IPS DF 4.7 (cell line): ENCODE measurements at regions not wholly inside any gene's neighbourhood (a gene's known extent, or its start where the extent isn't known, plus 50 kb on each side); places are given as distances from the start of the nearest gene placed in this dataset.
"Not testable (repeated sequence)": the region's sequence is repeated elsewhere in the genome, so short reads cannot be mapped to it uniquely, and the experiment has no call there.

Experiments
- DNase-seq: peaks from one replicate; pipeline ENCODE4 v3.0.0-alpha.2; 2013; ENCODE audit warnings: low spot score; ENCODE audit errors: extremely low read depth

DNA sequence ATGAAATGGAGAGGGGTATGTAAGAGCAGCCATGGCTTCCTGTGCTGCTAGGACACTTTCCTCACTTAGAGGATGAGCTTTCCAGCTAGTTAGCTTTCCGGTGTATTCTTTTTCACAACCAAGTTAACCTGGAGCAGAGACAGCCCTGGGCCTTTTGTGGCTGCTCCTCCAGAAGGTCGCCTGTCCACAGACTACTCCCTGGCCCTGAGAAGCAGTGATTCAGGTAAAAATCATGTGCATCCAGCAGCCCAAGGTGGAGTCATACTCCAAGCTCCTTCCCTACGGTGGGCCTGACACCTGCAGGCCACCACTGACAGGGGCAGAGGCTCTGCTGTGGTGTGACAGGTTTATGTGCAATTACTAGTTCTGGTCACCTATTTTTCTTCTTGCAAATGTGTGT, 187.2 kb downstream of the ANKRD30B start:
- DNase-seq, result no peak

DNA sequence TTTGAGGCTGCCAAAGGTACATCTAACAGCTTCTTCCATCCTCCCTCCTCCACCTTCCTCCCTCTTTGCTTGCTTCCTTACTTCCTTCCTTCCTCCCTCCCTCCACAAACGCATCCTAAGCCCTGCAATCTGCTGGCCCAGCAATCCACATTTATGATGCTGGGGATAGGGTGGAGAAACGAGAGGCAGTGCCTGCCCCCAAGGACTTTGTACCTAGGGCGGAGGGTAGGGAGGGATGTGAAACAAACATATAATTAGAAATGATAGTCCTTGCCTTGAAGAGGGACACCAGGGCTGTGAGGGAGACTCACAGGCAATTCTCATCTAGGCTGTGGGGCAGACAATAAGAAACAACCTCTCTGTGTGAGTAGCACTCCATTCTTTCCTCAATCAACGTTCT, 188.3 kb downstream of the ANKRD30B start:
- DNase-seq, result no peak

DNA sequence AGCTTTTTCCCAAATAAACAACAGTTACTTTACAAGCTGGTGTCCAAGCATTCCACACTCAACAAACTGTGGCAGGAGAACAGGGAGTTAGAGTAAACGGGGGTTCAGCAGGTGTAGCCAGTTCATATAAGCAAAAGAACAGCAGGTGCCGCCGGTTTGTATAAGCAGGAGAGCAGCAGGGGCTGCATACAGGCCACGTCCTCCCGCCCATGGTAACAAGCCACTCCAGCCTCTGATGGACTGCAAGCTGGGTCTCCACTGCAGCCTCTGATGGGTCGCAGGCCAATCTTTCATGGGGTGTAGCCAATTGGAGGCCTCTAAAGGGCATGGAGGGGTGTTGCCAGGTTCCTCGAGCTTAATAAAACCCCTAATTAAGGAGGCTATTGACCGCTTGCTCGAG, 189.3 kb downstream of the ANKRD30B start:
- no peak for DNase-seq

DNA sequence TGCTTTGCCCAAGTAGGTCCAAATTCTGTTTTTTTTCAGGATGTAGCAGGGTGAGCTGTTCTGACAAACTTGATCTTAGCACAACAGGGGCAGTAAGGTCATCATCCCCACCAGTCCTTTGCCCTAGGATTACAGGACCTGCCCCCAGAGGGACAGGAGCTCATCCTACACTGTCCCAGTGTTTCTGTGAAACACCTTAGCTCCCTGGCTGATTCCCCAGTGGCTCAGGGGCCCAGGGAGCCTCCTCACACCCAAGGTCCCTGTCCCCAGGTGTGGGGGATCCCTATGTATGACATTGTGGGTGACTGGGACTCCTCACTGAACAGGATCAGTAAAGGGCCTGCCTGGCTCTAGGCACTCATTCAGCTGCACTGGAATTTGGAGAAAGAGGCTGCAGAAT, 191.2 kb downstream of the ANKRD30B start:
- DNase-seq, result no peak

DNA sequence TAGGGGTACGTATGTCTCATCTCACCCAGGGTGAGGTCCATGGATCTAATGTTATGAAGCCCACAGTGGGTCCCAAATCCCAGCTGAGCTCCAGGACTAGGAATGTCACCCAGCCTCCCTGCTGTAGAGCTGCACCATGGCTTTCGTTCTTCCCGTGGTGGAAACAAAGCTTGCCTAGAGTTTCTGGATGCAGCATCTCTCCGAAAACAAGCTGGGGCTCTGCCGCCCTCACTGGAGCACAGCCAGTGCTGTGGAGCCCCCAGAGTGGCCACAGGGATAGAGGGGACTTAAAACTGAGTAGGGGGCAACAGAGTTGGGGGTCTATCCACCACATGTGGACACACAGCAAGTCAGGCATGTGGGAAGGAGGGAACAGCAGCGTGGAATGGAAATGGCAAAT, 192.1 kb downstream of the ANKRD30B start:
- DNase-seq, result not testable (repeated sequence)

DNA sequence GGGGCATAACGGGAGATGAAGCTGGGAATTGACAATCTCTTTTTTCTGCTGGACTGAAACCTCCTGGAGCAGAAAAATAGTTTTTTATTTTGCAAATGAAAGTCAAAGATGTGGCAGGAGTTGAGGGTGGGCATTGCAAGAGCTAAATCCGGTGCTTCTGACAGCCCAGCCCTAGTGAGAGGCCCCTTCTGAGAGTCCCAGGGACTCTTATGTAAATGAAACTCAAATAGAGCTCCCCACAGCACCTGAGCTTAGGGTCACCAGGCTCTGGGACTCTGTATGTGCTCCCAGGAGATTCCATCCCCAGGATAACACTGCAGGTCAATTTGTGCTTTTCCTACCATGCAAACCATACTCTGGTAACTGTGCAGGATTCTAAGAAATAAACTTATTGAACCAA, 192.8 kb downstream of the ANKRD30B start:
- DNase-seq, result no peak

DNA sequence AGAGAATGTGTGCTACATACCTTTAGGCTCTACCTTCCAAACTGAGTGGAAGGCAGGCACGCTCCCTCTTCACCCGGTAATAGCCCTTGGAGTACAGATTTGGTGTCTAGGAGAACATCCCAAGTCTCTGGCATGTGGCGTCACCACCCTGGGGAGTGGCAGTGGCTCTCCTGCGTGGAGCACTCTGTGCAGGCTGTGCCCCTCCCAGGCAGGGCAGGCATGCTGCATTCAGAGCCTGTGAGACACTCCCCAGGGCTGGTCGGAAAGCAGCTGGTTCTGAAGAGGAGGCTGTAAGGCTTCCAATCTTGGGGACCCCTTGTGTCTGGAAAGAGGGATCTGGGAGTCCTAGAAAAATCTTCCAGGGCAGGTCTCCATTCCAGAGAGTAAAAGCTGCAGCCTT, 193.3 kb downstream of the ANKRD30B start:
- no peak for DNase-seq

DNA sequence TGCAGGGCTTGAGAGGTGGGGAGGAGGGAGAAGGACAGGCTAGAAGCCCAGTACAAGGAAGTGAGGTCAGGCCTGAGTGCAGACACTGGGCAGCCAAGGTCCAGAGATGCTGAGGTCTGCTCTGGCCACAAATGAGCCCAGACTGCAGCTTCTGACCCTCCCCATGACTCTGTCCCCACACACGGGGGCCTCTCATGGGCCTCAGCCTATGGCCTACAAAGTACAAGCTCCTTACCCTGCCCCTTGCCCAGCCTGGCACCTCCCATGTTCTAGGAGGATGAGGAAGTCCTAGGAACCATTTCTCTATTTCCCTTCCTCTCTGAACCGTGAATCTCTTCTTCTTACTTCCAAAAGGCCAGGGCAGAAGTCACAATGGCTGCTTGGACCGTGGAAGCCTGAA, 193.8 kb downstream of the ANKRD30B start:
- DNase-seq, result no peak

DNA sequence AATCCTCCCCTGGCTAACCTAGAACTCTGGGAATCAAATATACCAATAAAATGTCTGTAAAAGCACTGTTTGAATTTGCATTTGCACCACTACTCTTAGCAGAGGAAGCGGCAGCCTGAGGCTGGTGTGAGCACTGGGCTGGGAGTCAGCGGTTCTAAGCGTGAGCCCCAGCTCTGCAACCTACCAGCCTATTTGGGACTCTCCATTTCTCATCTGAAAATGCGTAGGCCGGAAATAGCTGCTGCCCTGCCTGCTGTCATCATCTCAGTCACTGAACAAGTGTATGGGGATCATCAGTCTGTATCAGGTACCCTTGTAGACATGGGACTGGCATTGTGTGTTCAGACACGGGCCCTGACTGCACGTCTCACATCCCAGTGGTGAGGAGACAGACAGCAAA, 194.3 kb downstream of the ANKRD30B start:
- DNase-seq, result no peak

DNA sequence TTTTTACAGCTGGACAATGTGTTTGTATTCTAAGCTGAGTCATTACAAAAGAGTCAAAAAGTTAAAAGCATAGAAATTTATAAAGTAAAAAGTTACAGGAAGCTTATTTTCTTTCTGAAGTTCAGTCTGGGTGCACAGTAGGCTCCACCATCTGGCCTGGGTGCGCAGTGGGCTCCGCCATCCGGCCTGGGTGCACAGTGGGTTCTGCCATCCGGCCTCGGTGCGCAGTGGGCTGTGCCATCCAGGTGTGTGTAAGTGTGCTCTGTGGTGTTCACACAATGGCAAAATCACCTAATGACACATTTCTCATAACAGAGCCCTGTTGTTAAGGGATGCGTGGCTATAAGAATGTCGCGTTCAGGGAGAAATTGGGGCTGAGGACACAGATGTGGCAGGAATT, 195.5 kb downstream of the ANKRD30B start:
- no peak for DNase-seq

DNA sequence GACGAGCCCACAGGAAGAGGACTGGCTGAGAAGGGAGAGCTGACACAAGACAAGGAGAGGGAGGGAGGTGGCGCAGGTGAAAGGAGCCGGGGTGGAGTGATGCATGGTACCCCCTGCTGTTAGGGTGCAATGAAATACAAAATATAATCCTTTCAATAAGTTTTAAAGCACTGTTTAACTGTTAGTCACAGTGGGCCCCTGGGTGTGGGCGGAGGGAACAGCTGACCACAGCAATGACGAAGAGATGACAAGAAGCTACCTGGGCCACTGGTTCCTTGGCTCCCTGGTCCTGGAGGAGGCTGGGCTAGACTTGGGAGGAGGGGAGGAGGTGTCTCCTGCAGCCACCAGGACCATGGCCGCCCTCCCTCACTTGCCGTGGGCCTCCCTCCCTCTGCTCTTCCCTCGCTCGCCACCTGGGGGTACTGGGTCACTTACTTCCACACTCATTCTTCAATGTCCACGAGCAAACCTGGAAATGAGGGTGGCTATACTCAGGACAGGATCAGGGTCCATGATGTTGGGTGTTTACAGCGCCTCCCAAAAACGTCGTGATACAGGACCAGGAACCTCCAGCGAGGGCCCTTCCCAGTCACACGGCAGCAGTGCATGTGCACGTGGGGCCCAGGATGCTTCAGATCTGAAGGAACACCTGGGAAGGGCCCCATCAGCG, 196.1 kb downstream of the ANKRD30B start:
- DNase-seq, result no peak

DNA sequence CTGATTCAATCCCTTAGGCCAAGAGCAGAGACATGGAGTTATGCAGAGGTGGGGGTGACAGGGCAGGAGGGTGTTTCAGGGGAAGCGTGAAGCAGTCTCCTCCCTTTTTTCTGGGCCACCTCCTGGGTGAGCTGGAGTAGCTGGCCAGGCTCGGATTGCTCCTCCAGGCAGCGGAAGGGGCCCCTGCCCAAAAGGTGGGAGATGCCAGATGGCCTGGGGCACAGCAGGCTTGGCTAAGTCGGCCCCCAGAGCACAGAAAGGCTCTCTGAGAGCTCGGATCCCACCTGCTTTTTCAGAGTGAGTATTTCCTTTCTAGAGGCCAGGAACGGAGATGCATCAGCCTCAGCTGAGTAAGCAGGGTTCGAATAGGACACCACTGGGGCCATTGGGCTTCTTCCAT, 196.9 kb downstream of the ANKRD30B start:
- no peak for DNase-seq

DNA sequence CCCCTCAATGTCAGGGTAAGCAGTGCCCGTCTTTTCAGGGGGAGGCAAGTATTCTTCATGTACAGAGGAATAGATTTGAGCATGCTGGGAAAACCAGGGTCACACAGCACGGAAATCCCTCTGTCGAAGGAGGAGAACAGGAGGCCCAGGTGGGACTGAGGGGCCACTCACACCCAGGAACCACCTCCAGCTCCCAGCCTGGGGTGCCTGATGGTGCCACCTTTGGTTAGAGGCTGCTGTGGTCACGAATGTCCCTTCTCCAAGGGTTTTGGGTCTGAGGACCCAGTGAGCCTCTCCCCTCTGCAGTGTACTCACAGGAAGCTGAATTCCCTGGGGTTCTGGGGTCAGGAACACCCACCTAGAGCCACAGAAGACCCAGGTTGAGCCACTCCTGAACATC, 197.3 kb downstream of the ANKRD30B start:
- DNase-seq, result no peak

DNA sequence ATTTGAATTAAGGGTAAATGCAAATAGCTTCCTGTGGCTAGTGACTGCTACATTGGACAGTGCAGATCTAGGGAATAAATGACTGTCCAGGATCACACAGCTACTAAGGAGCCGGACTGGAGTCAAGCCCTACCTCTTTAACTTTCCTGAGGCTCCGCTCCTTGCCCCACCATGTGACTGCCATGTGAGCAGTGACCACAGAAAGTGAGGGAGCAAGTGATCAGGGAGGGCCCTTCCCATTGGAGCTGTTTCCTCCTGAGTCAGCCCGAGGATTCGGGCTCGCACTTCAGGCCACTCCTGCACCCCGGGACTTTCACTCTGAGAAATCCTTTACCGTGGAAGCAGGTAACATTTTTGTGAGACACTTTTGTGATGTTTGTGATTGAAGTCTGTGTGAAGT, 198.0 kb downstream of the ANKRD30B start:
- DNase-seq, result no peak

DNA sequence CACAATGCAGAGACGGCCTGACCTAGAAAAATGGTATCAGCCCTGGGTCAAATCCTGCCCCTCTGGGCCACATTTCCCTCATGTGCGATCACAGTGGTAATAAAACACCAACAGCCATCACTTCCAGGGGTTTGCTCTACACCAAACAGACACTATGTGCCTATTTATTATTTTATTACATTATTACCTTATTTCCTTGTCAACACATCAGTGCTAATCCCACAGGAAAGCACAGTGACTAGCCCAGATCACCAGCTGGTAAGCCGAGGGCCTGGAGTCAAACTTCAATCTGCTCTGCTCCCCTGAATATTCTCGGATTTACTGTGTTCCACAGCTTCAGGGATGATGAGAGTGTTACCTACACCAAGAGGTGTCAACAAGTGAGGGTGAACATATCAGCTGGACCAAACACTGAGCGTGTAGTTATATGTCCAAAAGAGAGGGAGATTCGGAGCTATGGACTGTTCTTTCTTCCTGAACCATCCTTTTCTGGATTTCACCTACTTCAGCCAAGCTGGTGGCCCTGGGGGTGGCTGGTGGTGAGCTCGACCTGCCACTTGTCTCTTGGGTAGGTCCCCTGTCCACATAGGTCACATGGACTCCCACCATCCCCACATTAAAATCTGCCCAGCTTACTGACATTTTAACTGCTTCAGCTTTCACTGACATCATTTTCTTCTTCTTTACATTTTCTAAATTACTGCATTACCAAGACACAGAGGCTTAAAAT, 198.9 kb downstream of the ANKRD30B start:
- DNase-seq, result not testable (repeated sequence)

DNA sequence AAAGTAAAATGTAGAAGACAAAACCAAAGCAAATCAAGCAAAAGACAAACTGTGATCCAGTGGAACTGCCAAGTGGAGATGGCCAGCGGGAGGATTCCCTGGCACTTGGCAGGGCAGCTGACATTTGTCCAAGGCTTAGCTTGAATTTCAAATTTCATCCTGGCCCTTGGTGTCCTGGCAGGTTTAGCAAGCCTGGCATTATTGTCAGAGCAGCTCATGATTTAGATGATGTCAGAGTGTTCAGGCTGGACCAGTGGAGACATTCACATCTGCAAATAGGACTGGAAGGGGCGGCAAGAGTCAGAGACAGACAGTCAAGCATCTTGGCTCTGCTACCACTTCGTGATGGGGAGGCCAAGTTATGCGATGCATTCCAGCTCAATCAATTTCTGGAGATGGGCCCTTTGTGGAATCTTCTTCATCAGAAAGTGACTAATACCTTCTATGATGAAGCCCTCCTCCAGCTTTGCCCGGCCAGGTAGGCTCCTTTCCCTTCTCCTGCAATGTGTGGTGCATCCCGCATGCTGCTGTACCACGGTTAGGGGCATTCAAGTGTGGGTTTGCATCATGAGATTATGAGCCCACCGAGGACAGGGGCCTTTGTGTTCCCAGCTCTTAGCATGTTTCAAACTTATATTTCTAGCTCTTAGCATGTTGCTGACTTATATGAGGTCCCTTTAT, 199.7 kb downstream of the ANKRD30B start:
- no peak for DNase-seq

DNA sequence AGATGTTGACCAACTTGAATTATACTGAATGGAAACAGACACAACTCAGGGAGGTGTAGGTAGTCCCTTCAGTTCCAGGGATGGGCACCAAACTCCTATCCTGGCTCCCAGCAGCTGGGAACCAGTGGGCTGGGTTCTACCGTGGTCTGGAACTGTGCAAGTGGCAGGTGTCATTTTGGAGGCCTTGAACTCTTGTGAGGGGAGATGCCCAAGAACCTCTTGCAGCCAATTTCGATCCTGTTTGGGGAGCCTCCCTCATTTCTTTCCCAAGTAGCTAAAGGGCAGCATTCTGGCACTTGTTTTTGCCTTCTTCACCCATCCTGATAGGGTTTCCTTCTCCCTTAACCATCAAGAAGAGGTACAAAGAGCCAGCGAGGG, 200.2 kb downstream of the ANKRD30B start:
- DNase-seq, result no peak

DNA sequence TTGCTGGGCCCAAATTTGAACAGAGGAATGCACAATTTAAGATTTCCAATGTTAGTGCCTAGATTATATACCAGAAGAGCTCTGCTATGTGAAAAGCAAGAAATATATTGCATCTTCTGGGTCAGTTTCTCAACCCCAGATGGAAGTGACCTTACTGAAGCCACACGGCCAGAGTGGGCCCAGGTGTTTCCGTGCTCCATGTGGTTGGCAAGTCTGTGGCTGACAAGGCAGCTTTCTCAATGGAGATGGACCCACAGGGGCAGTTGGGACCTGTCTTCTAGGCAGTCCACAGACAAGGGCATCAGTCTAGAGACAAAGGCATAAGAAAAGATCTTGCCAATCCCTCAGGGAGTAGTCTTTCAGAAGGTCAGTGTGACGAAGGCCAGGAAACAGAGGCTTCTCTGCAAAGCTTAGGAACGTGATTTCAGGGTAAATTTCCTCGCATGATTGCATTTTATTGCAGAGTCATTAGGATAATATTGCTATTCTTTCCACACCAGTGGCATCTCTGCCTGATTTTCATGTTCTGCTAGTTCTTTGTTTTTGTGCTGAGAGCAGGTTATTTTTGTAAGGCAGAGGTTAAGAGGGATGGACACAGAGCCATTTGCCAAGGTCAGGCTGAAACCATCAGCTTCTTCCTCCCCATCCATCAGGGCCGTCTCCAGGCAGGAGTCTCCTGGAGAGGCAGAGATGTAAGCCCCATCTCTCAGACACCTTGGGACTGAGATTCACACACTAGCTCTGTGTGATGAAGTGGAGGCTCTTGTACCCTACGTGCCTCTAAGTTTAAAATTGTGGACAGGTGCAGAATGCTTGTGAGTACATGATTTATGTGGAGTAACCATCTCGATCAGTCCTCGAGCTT, 202.1 kb downstream of the ANKRD30B start:
- no peak for DNase-seq

DNA sequence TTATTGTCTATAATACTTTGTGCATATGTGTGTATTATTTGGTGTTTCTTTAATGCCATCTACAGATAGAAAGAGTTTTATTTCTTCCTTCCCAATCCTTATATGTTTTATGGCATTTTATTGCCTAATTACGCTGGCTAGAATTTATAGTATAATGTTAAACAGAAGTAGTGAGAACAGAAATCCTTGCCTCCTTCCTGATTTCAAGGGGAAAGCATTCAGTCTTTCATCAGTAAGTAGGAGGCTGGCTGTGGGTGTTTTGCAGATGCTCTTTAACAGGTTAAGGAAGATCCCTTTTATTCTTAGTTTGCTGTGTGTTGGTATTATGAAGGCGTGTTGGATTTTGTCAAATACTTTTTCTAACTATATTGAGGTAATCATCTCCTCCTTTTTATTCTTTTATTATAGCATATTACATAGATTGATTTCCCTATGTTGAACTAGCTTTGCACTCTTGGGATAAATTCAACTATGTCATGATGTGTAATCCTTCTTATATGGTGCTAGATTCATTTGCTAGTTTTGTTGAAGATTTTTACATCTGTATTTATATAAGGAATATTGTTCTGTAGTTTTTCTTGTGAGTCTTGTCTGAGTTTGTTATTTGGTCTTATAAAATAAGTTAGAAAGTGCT, 204.6 kb downstream of the ANKRD30B start:
- not testable (repeated sequence) for DNase-seq

DNA sequence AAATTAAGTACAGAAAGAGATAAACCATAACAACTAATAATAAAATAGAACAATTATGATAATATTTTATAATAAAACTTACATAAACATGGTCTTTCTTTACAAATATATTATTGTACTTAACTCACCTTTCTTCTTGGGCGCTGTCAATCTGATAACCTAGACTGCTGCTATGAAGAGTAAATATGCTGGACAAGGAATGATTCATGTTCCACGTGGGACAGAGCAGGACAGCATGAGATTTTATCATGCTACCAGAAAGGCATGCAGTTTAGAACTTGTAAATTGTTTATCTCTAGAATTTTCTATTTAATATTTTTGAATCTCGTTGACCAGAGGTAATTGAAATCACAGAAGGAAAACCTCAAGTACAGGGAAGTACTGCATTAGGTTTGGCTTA, 210.7 kb downstream of the ANKRD30B start:
- no peak for DNase-seq

DNA sequence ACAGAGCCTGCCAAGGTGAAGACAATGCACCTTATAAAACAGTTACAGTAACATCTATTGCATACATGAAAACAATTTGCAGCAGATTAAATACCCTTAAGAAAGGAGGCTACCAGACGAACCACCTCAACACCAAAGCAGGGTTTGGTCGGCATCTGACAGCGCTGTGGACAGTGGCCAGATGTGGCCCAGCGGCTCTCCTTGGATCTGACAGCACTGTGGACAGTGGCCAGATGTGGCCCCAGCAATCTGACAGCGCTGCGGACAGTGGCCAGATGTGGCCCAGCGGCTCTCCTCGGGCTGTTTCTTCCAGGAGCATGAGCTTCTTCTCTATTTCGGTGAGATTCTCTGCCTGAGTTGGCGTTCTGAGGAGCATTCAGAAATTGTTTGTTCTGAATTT, 211.6 kb downstream of the ANKRD30B start:
- DNase-seq, result no peak
